ENCODE measurements at regions not wholly inside any gene's neighbourhood (a gene's known extent, or its start where the extent isn't known, plus 50 kb on each side); places are given as distances from the start of the nearest gene placed in this dataset.
A peak's percentile ranks its signal among the peaks of the same experiment; 100 is the strongest.
"Not testable (repeated sequence)": the region's sequence is repeated elsewhere in the genome, so short reads cannot be mapped to it uniquely, and the experiment has no call there.

DNA sequence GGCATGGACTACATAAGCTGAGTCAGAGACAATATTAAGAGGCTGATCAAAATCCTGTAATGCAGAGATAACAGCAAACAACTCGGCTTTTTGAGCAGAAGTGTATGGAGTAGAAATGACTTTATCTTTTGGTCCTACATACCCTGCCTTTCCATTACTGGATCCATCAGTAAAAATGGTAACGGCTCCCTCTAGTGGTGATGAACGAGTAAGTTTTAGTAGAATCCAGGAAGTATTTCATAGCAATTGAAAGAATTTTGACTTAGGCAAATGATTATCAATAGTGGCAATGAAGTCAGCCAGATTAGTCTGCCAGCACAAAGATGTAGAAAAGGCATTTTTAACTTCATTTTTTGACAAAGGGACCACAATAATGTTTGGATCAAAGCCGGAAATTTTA is 190.8 kb upstream of the RAI14 start:
- CTCF ChIA-PET, result interaction anchor here (1.3 kb wide), 1 partner anchor 467 kb away, joined by 3 read pairs; no protein-coding TSS in a partner anchor
- TF ChIP-seq, protein P1, sequence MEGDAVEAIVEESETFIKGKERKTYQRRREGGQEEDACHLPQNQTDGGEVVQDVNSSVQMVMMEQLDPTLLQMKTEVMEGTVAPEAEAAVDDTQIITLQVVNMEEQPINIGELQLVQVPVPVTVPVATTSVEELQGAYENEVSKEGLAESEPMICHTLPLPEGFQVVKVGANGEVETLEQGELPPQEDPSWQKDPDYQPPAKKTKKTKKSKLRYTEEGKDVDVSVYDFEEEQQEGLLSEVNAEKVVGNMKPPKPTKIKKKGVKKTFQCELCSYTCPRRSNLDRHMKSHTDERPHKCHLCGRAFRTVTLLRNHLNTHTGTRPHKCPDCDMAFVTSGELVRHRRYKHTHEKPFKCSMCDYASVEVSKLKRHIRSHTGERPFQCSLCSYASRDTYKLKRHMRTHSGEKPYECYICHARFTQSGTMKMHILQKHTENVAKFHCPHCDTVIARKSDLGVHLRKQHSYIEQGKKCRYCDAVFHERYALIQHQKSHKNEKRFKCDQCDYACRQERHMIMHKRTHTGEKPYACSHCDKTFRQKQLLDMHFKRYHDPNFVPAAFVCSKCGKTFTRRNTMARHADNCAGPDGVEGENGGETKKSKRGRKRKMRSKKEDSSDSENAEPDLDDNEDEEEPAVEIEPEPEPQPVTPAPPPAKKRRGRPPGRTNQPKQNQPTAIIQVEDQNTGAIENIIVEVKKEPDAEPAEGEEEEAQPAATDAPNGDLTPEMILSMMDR (conservative IDR thresholded peaks at IDR 0.05; ENCODE audit: low read depth), result 0 out of 2 replicates have a peak, but pooled peaks have one; percentile 8
- H3K27ac ChIP-seq; DNase-seq (ENCODE audit: low spot score); POLR2A ChIA-PET (ENCODE audit: low non-redundant PET): not testable (repeated sequence)

DNA sequence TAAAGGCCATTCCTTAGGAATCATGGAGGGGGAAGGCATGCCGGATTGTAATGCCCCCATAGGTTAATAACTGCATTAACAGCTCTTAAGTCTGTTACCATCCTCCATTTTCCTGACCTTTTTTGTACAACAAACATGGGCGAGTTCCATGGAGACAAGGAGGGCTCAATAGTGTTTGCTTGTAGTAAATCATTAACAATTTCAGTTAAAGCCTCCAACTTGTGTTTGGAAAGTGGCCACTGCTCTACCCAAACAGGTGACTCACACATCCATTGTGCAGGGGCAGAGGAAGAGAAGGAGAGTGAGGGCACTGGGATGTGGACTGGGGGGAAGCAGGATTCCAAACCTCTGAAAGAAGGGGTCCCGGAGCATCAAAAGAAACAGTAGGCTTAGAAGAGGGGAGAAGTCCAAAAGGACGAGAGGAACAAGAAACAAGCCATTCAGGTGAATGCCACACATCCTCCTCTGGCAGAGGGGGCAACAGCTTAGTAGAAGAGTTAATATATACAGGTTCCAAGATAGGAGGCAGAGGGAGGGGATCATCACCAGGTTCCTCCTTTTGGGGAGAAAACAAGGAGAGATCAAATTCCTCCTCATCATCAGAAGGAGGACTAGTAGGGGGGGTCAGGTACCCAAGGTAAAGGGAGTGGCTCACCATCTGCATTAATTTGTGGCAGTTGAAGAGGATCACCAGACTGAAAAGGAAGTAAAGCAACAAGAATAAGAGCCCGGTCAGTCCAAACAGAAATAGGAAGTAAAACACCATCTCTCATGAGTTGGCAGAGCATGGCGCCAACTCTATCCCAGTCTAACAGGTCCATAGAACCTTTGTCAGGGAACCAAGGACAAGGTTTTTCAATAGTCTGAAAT is 189.4 kb upstream of the RAI14 start:
- H3K27ac ChIP-seq; CTCF ChIA-PET; DNase-seq (ENCODE audit: low spot score); POLR2A ChIA-PET (ENCODE audit: low non-redundant PET): not testable (repeated sequence)

DNA sequence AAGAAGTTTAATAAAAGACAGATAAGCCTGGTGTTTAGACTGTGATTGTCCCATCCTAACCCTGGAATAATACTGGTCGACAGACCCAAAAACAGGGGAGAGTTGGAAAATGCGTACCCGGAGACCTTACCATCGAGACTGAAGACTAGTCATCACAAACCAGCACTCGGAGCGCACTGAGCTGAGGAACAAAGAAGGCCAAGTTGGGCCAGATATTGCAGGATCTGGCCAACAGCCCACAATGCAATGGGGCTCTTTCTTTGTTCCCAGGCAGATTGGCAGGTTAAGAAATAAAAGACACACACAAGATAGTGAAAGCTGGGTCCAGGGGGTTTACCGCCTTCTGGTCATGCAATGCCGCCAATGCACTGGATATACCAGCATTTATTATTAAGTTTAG is 188.7 kb upstream of the RAI14 start:
- no peak overlapping the region for H3K27ac ChIP-seq
- TF ChIP-seq, protein P1 (conservative IDR thresholded peaks at IDR 0.05; ENCODE audit: low read depth), result no peak
- ChIA-PET CTCF (no interaction called here), POLR2A (ENCODE audit: low non-redundant PET) (no interaction called here)
- no peak for DNase-seq (ENCODE audit: low spot score)

DNA sequence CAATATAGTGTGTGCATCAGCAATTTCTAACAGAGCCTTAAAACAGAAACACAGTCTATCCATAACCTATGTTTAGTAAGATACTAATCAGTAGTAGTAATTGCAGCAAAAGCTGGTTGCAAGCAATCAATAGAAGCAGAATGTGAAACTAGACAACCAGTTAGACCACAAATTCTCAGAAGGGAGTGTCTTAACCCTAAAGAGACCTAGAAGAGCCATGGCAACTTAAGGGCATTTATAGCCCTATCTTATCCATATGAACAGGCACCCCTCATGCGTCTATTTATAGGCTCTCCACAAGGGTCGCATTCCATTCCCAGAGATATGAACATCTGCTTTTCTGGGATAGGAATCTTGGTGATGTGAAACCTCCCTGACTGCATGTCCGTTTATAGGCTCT is 188.1 kb upstream of the RAI14 start:
- CTCF ChIA-PET, result interaction anchor here (0.5 kb wide), 1 partner anchor 310 kb away, joined by 3 read pairs; no protein-coding TSS in a partner anchor
- DNase-seq (ENCODE audit: low spot score); H3K27ac ChIP-seq; POLR2A ChIA-PET (ENCODE audit: low non-redundant PET): not testable (repeated sequence)

DNA sequence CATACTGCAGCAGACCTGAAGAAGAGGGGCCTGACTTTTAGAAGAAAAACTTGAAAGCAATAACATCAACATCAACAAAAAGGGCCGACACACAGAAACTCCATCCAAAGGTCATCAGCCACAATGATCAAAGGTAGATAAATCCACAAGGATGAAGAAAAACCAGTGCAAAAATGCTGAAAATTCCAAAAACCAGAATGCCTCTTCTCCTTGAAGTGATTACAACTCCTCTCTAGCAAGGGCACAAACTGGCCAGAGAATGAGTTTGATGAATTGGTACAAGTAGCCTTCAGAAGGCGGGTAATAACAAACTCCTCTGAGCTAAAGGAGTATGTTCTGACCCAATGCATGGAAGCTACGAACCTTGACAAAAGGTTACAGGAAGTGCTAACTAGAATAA is 186.2 kb upstream of the RAI14 start:
- DNase-seq (ENCODE audit: low spot score), result no peak
- H3K27ac ChIP-seq, result no peak overlapping the region
- POLR2A ChIA-PET (ENCODE audit: low non-redundant PET), result no interaction called here
- TF ChIP-seq, protein P1 (conservative IDR thresholded peaks at IDR 0.05; ENCODE audit: low read depth), result no peak
- CTCF ChIA-PET, result interaction anchor here (0.6 to 0.7 kb wide), 2 partner anchors 10 to 29 kb away, joined by 3 to 4 read pairs; no protein-coding TSS in a partner anchor

DNA sequence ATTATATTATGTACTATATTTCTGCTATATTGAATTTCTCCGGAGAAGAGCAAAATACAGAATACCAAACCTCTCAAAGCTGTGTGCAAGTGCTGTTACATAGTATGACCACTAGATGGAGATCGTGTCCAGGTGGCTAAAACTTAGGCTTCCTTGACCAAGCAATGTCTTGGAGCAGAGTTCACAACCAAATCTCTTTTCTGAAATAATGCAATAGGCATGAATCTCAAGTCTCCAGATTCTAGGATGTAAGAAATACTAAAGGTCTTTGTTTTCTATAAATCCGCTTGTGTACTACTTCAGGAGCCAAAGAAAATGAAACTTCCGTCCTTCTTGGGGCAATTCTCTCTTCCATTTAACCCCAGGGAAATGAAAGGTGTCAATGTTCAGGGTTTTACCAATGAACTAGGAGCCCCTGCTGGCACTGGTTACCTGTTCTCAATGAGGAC is 181.5 kb upstream of the RAI14 start:
- ChIA-PET CTCF (interaction anchor here (0.6 to 3.8 kb wide), 7 partner anchors 11 to 1270 kb away, joined by 3 to 25 read pairs (median 4); no protein-coding TSS in a partner anchor), POLR2A (ENCODE audit: low non-redundant PET) (no interaction called here)
- DNase-seq (ENCODE audit: low spot score), result peak; percentile 57
- TF ChIP-seq, protein P1 (conservative IDR thresholded peaks at IDR 0.05; ENCODE audit: low read depth), result peak; percentile 99
- H3K27ac ChIP-seq, result no peak overlapping the region

DNA sequence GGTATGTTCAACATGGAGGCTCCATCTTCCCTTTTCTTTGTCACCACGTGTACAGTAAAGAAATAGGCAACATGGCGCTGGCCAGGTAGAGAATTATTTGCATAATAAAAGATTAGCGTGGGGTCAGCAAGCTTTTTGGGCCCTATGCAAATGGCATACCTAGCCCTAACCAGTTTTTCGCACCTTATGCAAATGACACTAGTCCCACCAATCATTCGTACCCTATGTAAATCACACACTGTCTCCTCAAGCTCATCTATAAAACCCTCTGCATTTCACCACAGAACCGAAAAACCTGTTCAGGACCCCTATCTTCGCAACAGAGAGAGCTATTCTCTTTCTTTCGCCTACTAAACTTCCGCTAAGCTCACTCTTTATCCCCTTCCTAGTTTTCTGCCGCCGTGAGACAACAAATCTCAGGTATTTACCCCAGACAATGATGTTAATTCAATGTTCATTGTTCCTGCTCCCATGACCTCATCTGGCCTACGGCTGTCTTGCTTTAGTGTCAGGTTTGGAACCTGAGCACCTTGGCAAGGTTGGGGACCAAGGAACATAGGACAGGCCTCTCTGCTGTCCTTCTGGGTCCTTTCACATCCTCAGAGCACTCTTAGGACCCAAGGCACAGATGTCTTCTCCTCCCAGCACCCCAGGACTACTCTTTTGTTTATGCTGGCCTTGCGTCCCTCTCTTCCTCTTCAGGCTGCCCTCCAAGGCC is 180.7 kb upstream of the RAI14 start:
- CTCF ChIA-PET, result interaction anchor here (0.6 to 3.8 kb wide), 5 partner anchors 10 to 454 kb away, joined by 3 to 25 read pairs (median 5); partner anchors contain the start of gene DNAJC21
- H3K27ac ChIP-seq, result no peak overlapping the region
- POLR2A ChIA-PET (ENCODE audit: low non-redundant PET), result no interaction called here
- no peak for DNase-seq (ENCODE audit: low spot score)
- TF ChIP-seq, protein P1 (conservative IDR thresholded peaks at IDR 0.05; ENCODE audit: low read depth), result no peak

All from RWPE1 (cell line).